CD4-positive, alpha-beta memory T cell (primary cell): ENCODE measurements at regions not wholly inside any gene's neighbourhood (a gene's known extent, or its start where the extent isn't known, plus 50 kb on each side); places are given as distances from the start of the nearest gene placed in this dataset.

Source experiments
- CTCF ChIA-PET: fragments of 350-600 bp; sonication (Branson Sonifier 250); formaldehyde crosslinking; loops from one replicate; lab custom pipeline; 2021; ENCODE audit warnings: inconsistent platforms; ENCODE audit not compliant: partially characterized antibody; lab: Charles Lee
- POLR2A ChIA-PET: fragments of 350-600 bp; sonication (Branson Sonifier 250); formaldehyde crosslinking; loops from one replicate; lab custom pipeline; 2021; ENCODE audit not compliant: partially characterized antibody; lab: Charles Lee
- DNase-seq, 5 donors: peaks; one replicate each; pipeline versions ENCODE4 v3.0.0 to v3.0.0-alpha.2; 2020 to 2022; ENCODE audit warnings: mixed read lengths in 1 of 5
- H3K27ac ChIP-seq: one replicate; pipeline ENCODE4 v1.7.0; 2013; ENCODE audit warnings: low read depth, low read length
- H3K27me3 ChIP-seq: 2 replicates; pipeline ENCODE4 v1.7.0; 2013; ENCODE audit warnings: mild to moderate bottlenecking, low read length, moderate library complexity; ENCODE audit not compliant: insufficient read depth
- H3K36me3 ChIP-seq: 2 replicates; pipeline ENCODE4 v1.7.0; 2013; ENCODE audit warnings: mild to moderate bottlenecking, low read length, moderate library complexity; ENCODE audit not compliant: insufficient read depth
- H3K4me1 ChIP-seq: 2 replicates; pipeline ENCODE4 v1.7.0; 2013; ENCODE audit warnings: mild to moderate bottlenecking, low read length, moderate library complexity; ENCODE audit not compliant: insufficient read depth
- H3K4me3 ChIP-seq, 2 donors: one replicate each; pipeline ENCODE4 v1.7.0; 2013; ENCODE audit warnings: low read length in 2 of 2, mild to moderate bottlenecking in 1 of 2
- H3K9me3 ChIP-seq, 2 donors: one replicate each; pipeline ENCODE4 v1.7.0; 2013; ENCODE audit warnings: low read length in 2 of 2, control low read depth in 1 of 2; ENCODE audit not compliant: control insufficient read depth in 1 of 2
- H3K27ac Mint-ChIP-seq, 7 donors: one replicate each; pipeline ENCODE4 v1.8.0; 2020 to 2021; ENCODE audit warnings: mixed read lengths in 7 of 7, mild to moderate bottlenecking in 6 of 7, inconsistent platforms in 3 of 7, moderate library complexity in 3 of 7
- H3K27me3 Mint-ChIP-seq, 2 donors: one replicate each; pipeline ENCODE4 v1.8.0; 2020 to 2021; ENCODE audit warnings: mixed read lengths in 2 of 2
- H3K36me3 Mint-ChIP-seq, 2 donors: one replicate each; pipeline ENCODE4 v1.8.0; 2020 to 2021; ENCODE audit warnings: mixed read lengths in 2 of 2, inconsistent platforms in 1 of 2, mild to moderate bottlenecking in 1 of 2
- H3K4me1 Mint-ChIP-seq, 4 donors: one replicate each; pipeline ENCODE4 v1.8.0; 2020 to 2021; ENCODE audit warnings: mixed read lengths in 4 of 4, mild to moderate bottlenecking in 1 of 4
- H3K4me3 Mint-ChIP-seq, 8 donors: one replicate each; pipeline ENCODE4 v1.8.0; 2020 to 2021; ENCODE audit warnings: mixed read lengths in 8 of 8, mild to moderate bottlenecking in 7 of 8, moderate library complexity in 6 of 8, inconsistent platforms in 3 of 8
- H3K9me3 Mint-ChIP-seq, 8 donors: one replicate each; pipeline ENCODE4 v1.8.0; 2020 to 2021; ENCODE audit warnings: mixed read lengths in 8 of 8, mild to moderate bottlenecking in 5 of 8, inconsistent platforms in 3 of 8, moderate library complexity in 1 of 8
- intact Hi-C: fragments of 100-400 bp; cut with micrococcal nuclease; formaldehyde crosslinking; loops from one replicate; pipeline ENCODE4 v1.15.1; 2023

- no peaks in the 10 kb centered on the region for H3K9me3 Mint-ChIP-seq
- Histone ChIP-seq H3K27me3 (no peaks in the 10 kb centered on the region), H3K4me3 (no peak overlapping the region), H3K9me3 (no peaks in the 10 kb centered on the region), H3K4me1 (peaks cover 69% of the 10 kb centered on the region), H3K27ac (no peak overlapping the region), H3K36me3 (no peaks in the 10 kb centered on the region)
- intact Hi-C loops = loop anchor here (2.0 kb wide), 2 partner anchors 65 to 81 kb away; no protein-coding TSS in a partner anchor
- H3K4me1 Mint-ChIP-seq = peaks cover 9 to 38% (median 26%) of the 10 kb centered on the region in 4 donors
- no peaks in the 10 kb centered on the region for H3K36me3 Mint-ChIP-seq
- peak in 1 of 5 donors; percentile 13 for DNase-seq
- H3K27me3 Mint-ChIP-seq = peaks cover 0 to 1% of the 10 kb centered on the region in 2 donors
- no peak overlapping the region for H3K4me3 Mint-ChIP-seq
- POLR2A ChIA-PET = interaction anchor here (0.9 to 11.9 kb wide), 8 partner anchors 14 to 188 kb away, joined by 3 to 206 read pairs (median 22); partner anchors contain the start of gene RUNX3
- CTCF ChIA-PET = interaction anchor here (0.6 to 12.9 kb wide), 31 partner anchors 10 to 193 kb away, joined by 3 to 296 read pairs (median 11); partner anchors contain the start of gene RUNX3
- H3K27ac Mint-ChIP-seq = no peak overlapping the region
Observed at GRCh38 chr1:25036117-25036546, 106.1 kb upstream of the RUNX3 start.

- H3K4me1 Mint-ChIP-seq = peaks cover 9 to 42% (median 27%) of the 10 kb centered on the region in 4 donors
- intact Hi-C loops = loop anchor here (2.0 kb wide), 2 partner anchors 65 to 81 kb away; no protein-coding TSS in a partner anchor
- H3K27ac ChIP-seq = no peak overlapping the region
- H3K9me3 ChIP-seq = no peaks in the 10 kb centered on the region
- peak overlapping the region in 3 of 7 donors; percentile 36 to 64 (median 42) for H3K27ac Mint-ChIP-seq
- no peaks in the 10 kb centered on the region for H3K36me3 ChIP-seq
- ChIA-PET POLR2A (interaction anchor here (1.1 to 11.9 kb wide), 7 partner anchors 13 to 187 kb away, joined by 3 to 206 read pairs (median 26); partner anchors contain the start of gene RUNX3), CTCF (interaction anchor here (0.5 to 12.9 kb wide), 18 partner anchors 9 to 187 kb away, joined by 3 to 296 read pairs (median 12); partner anchors contain the start of gene RUNX3)
- DNase-seq = no peak
- no peaks in the 10 kb centered on the region for H3K36me3 Mint-ChIP-seq
- no peak overlapping the region for H3K4me3 ChIP-seq
- peaks cover 74% of the 10 kb centered on the region for H3K4me1 ChIP-seq
- no peaks in the 10 kb centered on the region for H3K27me3 Mint-ChIP-seq
- no peak overlapping the region for H3K4me3 Mint-ChIP-seq
- no peaks in the 10 kb centered on the region for H3K27me3 ChIP-seq
- H3K9me3 Mint-ChIP-seq = no peaks in the 10 kb centered on the region
Observed at GRCh38 chr1:25035523-25036116, 105.5 kb upstream of the RUNX3 start.

- peaks cover 9 to 46% (median 30%) of the 10 kb centered on the region in 4 donors for H3K4me1 Mint-ChIP-seq
- no peaks in the 10 kb centered on the region for H3K27me3 Mint-ChIP-seq
- peak overlapping the region in 6 of 7 donors; percentile 9 to 64 (median 38) for H3K27ac Mint-ChIP-seq
- peaks cover 81% of the 10 kb centered on the region for H3K4me1 ChIP-seq
- H3K27me3 ChIP-seq = no peaks in the 10 kb centered on the region
- H3K4me3 ChIP-seq = no peak overlapping the region
- H3K9me3 ChIP-seq = no peaks in the 10 kb centered on the region
- no peak overlapping the region for H3K4me3 Mint-ChIP-seq
- no peaks in the 10 kb centered on the region for H3K9me3 Mint-ChIP-seq
- DNase-seq = no peak
- peak overlapping the region; percentile 15 for H3K27ac ChIP-seq
- CTCF ChIA-PET = interaction anchor here (0.5 to 12.9 kb wide), 8 partner anchors 9 to 187 kb away, joined by 4 to 296 read pairs (median 40); partner anchors contain the start of gene RUNX3
- no peaks in the 10 kb centered on the region for H3K36me3 ChIP-seq
- intact Hi-C loops = no loop called here
- H3K36me3 Mint-ChIP-seq = no peaks in the 10 kb centered on the region
- POLR2A ChIA-PET = interaction anchor here (1.1 to 11.9 kb wide), 5 partner anchors 13 to 107 kb away, joined by 3 to 206 read pairs (median 27); partner anchors contain the start of gene RUNX3
Observed at GRCh38 chr1:25034736-25035522, 104.9 kb upstream of the RUNX3 start.

GRCh38 chr1:25033828-25034705 is 104.0 kb upstream of the RUNX3 start:
- intact Hi-C loops = no loop called here
- H3K9me3 ChIP-seq = no peaks in the 10 kb centered on the region
- H3K27ac ChIP-seq = peak overlapping the region; percentile 79
- Mint-ChIP-seq H3K4me1 (peaks cover 9 to 55% (median 34%) of the 10 kb centered on the region in 4 donors), H3K36me3 (no peaks in the 10 kb centered on the region), H3K4me3 (peak overlapping the region in 1 of 8 donors; percentile 70), H3K9me3 (no peaks in the 10 kb centered on the region), H3K27ac (peak overlapping the region in 6 of 7 donors; percentile 73 to 96 (median 94)), H3K27me3 (no peaks in the 10 kb centered on the region)
- no peaks in the 10 kb centered on the region for H3K36me3 ChIP-seq
- no peak overlapping the region for H3K4me3 ChIP-seq
- H3K4me1 ChIP-seq = peaks cover 89% of the 10 kb centered on the region
- ChIA-PET POLR2A (interaction anchor here (1.0 to 11.9 kb wide), 9 partner anchors 8 to 186 kb away, joined by 3 to 206 read pairs (median 7); partner anchors contain the start of gene RUNX3), CTCF (interaction anchor here (1.2 to 12.9 kb wide), 7 partner anchors 11 to 186 kb away, joined by 3 to 296 read pairs (median 8); partner anchors contain the start of gene RUNX3)
- H3K27me3 ChIP-seq = no peaks in the 10 kb centered on the region
- no peak for DNase-seq

- intact Hi-C loops = no loop called here
- H3K4me1 ChIP-seq = peaks cover 98% of the 10 kb centered on the region
- Mint-ChIP-seq H3K36me3 (no peaks in the 10 kb centered on the region), H3K27ac (peak overlapping the region in 6 of 7 donors; percentile 88 to 97 (median 95)), H3K9me3 (no peaks in the 10 kb centered on the region), H3K4me1 (peaks cover 5 to 60% (median 36%) of the 10 kb centered on the region in 4 donors), H3K27me3 (no peaks in the 10 kb centered on the region), H3K4me3 (peak overlapping the region in 7 of 8 donors; percentile 20 to 78 (median 54))
- H3K36me3 ChIP-seq = no peaks in the 10 kb centered on the region
- POLR2A ChIA-PET = interaction anchor here (0.9 to 11.9 kb wide), 16 partner anchors 9 to 185 kb away, joined by 3 to 206 read pairs (median 6); partner anchors contain the start of gene RUNX3
- no peaks in the 10 kb centered on the region for H3K9me3 ChIP-seq
- peak overlapping the region; percentile 79 for H3K27ac ChIP-seq
- CTCF ChIA-PET = interaction anchor here (1.2 to 12.9 kb wide), 8 partner anchors 11 to 185 kb away, joined by 3 to 296 read pairs (median 8); partner anchors contain the start of gene RUNX3
- no peaks in the 10 kb centered on the region for H3K27me3 ChIP-seq
- H3K4me3 ChIP-seq = no peak overlapping the region
- no peak for DNase-seq
Observed at GRCh38 chr1:25033030-25033827, 103.2 kb upstream of the RUNX3 start.
